WTC11 (cell line): ENCODE measurements at regions not wholly inside any gene's neighbourhood (a gene's known extent, or its start where the extent isn't known, plus 50 kb on each side); places are given as distances from the start of the nearest gene placed in this dataset.

Experiments
- ATAC-seq: fragments of 200-7000 bp; cut with Tn5 transposase; 2 replicates; pipeline ENCODE4 v1.10.0; 2021; ENCODE audit warnings: mild to moderate bottlenecking, moderate library complexity
- CTCF ChIA-PET: fragments of 300-600 bp; sonication (Branson Sonifier 250); formaldehyde crosslinking; loops from one replicate; lab custom pipeline; 2021; ENCODE audit warnings: antibody characterized with exemption; lab: Charles Lee
- POLR2A ChIA-PET: fragments of 350-600 bp; sonication (Branson Sonifier 250); formaldehyde crosslinking; loops from one replicate; lab custom pipeline; 2021; ENCODE audit warnings: antibody characterized with exemption; lab: Charles Lee
- DNase-seq: peaks from one replicate; pipeline ENCODE4 v3.0.0; 2021; ENCODE audit warnings: low spot score
- H3K27ac Mint-ChIP-seq: 2 replicates; pipeline ENCODE4 v1.8.0; 2021; ENCODE audit warnings: mixed read lengths
- H3K27me3 Mint-ChIP-seq: 2 replicates; pipeline ENCODE4 v1.8.0; 2021; ENCODE audit warnings: low read depth, mild to moderate bottlenecking, moderate library complexity, mixed read lengths
- H3K36me3 Mint-ChIP-seq: 2 replicates; pipeline ENCODE4 v1.8.0; 2021; ENCODE audit warnings: mixed read lengths
- H3K4me1 Mint-ChIP-seq: 2 replicates; pipeline ENCODE4 v1.8.0; 2022; ENCODE audit warnings: mixed read lengths
- H3K4me3 Mint-ChIP-seq: 2 replicates; pipeline ENCODE4 v1.8.0; 2021; ENCODE audit warnings: mild to moderate bottlenecking, moderate library complexity, mixed read lengths
- H3K9me3 Mint-ChIP-seq: 2 replicates; pipeline ENCODE4 v1.8.0; 2021; ENCODE audit warnings: mixed read lengths
- ARID4B ChIP-seq: sonication (generic); formaldehyde crosslinking; IDR thresholded peaks from 2 replicates; pipeline ENCODE4 v1.8.0; 2023; ENCODE audit warnings: missing genetic modification reagents, mild to moderate bottlenecking, borderline replicate concordance
- E2F1 ChIP-seq: sonication (generic); formaldehyde crosslinking; IDR thresholded peaks from 2 replicates; pipeline ENCODE4 v1.8.0; 2022; ENCODE audit warnings: mild to moderate bottlenecking, missing genetic modification reagents
- FOXK1 ChIP-seq: sonication (generic); formaldehyde crosslinking; IDR thresholded peaks from 2 replicates; pipeline ENCODE4 v1.8.0; 2022; ENCODE audit warnings: mild to moderate bottlenecking, moderate library complexity, missing genetic modification reagents
- HMGA2 ChIP-seq: fragments of 250-450 bp; sonication (Bioruptor Pico); IDR thresholded peaks from 2 replicates; pipeline ENCODE4 v1.4.0; 2021; ENCODE audit warnings: mild to moderate bottlenecking, moderate library complexity
- NR2C2 ChIP-seq: sonication (generic); formaldehyde crosslinking; IDR thresholded peaks from 2 replicates; pipeline ENCODE4 v1.8.0; 2022; ENCODE audit warnings: mild to moderate bottlenecking, missing genetic modification reagents
- PRRX2 ChIP-seq: fragments of 250-450 bp; sonication (Bioruptor Pico); IDR thresholded peaks from 2 replicates; pipeline ENCODE4 v1.8.0; 2021; ENCODE audit warnings: mild to moderate bottlenecking
- SOX15 ChIP-seq: fragments of 250-450 bp; sonication (Bioruptor Pico); IDR thresholded peaks from 2 replicates; pipeline ENCODE4 v1.9.0; 2021; ENCODE audit warnings: mild to moderate bottlenecking
- SP1 ChIP-seq: sonication (generic); formaldehyde crosslinking; conservative IDR thresholded peaks from 2 replicates; pipeline ENCODE4 v1.8.1; 2022; ENCODE audit warnings: missing genetic modification reagents
- TCF7 ChIP-seq: sonication (generic); formaldehyde crosslinking; IDR thresholded peaks from 2 replicates; pipeline ENCODE4 v1.8.0; 2022; ENCODE audit warnings: mild to moderate bottlenecking, low read depth, missing genetic modification reagents, moderate library complexity
- TEAD4 ChIP-seq: sonication (generic); formaldehyde crosslinking; IDR thresholded peaks from 2 replicates; pipeline ENCODE4 v1.8.0; 2022; ENCODE audit warnings: mild to moderate bottlenecking, missing genetic modification reagents
- ZMAT4 ChIP-seq: fragments of 250-450 bp; sonication (Bioruptor Pico); IDR thresholded peaks from 2 replicates; pipeline ENCODE4 v1.9.0; 2021; ENCODE audit warnings: mild to moderate bottlenecking
- ZNF219 ChIP-seq: sonication (generic); formaldehyde crosslinking; IDR thresholded peaks from 2 replicates; pipeline ENCODE4 v1.8.0; 2023; ENCODE audit warnings: missing genetic modification reagents, mild to moderate bottlenecking, borderline replicate concordance
- ZNF396 ChIP-seq: fragments of 250-450 bp; sonication (Bioruptor Pico); IDR thresholded peaks from 2 replicates; pipeline ENCODE4 v1.8.0; 2021; ENCODE audit warnings: mild to moderate bottlenecking, moderate library complexity, borderline replicate concordance
- ZNF423 ChIP-seq: fragments of 250-450 bp; sonication (Bioruptor Pico); IDR thresholded peaks from 2 replicates; pipeline ENCODE4 v2.1.2; 2022; ENCODE audit warnings: mild to moderate bottlenecking, moderate library complexity
- ZNF671 ChIP-seq: fragments of 250-450 bp; sonication (Bioruptor Pico); IDR thresholded peaks from 2 replicates; pipeline ENCODE4 v1.8.0; 2021; ENCODE audit warnings: mild to moderate bottlenecking
- TF ChIP-seq, protein P1 (sequence below): sonication (generic); formaldehyde crosslinking; IDR thresholded peaks from 2 replicates; pipeline ENCODE4 v1.8.0; 2022; ENCODE audit warnings: mild to moderate bottlenecking, missing genetic modification reagents
- TF ChIP-seq, protein P2 (sequence below): fragments of 250-450 bp; sonication (Bioruptor Pico); IDR thresholded peaks from 2 replicates; pipeline ENCODE4 v1.8.0; 2021; ENCODE audit warnings: mild to moderate bottlenecking
- TF ChIP-seq, protein P3 (sequence below): sonication (generic); formaldehyde crosslinking; IDR thresholded peaks from 2 replicates; pipeline ENCODE4 v1.8.0; 2022; ENCODE audit warnings: mild to moderate bottlenecking, missing genetic modification reagents

DNA sequence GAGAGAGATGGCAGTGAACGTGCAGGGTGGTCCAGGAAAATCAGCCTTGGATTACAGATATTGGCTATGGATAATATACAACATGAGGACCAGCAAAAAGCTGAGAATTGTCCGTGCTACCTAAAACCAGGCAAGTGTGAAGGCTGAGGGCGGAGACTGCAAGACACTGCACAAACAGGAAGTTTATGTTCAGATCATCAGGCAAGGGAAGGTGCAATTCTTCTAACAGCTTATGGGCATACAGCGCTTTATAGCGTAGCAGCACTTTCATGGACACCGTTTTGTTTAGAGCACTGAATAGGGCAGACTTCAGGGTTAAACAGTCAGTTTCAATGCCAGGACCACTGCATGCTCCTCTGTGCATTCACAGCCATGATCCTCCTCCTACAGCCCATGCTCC, 93.1 kb upstream of the TMEM45B start:
- no peaks in the 10 kb centered on the region for H3K4me1 Mint-ChIP-seq
- ChIA-PET CTCF (interaction anchor here (1.6 kb wide), 1 partner anchor 27 kb away, joined by 5 read pairs; no protein-coding TSS in a partner anchor), POLR2A (no interaction called here)
- ATAC-seq (no peak), DNase-seq (no peak)
- H3K36me3 Mint-ChIP-seq, result no peaks in the 10 kb centered on the region
- H3K27ac Mint-ChIP-seq, result no peak overlapping the region
- TF ChIP-seq ZMAT4 (CRISPR knock-in tag) (no peak), TCF7 (no peak), ZNF219 (CRISPR knock-in tag) (no peak), ARID4B (CRISPR knock-in tag) (no peak), NR2C2 (CRISPR knock-in tag) (no peak), PRRX2 (CRISPR knock-in tag) (no peak)
- no peaks in the 10 kb centered on the region; the same call in 1 of the 2 replicates for H3K27me3 Mint-ChIP-seq
- H3K4me3 Mint-ChIP-seq, result no peak overlapping the region
- H3K9me3 Mint-ChIP-seq, result no peaks in the 10 kb centered on the region

- CTCF ChIA-PET, result interaction anchor here (1.6 kb wide), 1 partner anchor 28 kb away, joined by 5 read pairs; no protein-coding TSS in a partner anchor
- POLR2A ChIA-PET, result no interaction called here
- no peak for TF ChIP-seq ZNF396
- TF ChIP-seq SP1 (CRISPR knock-in tag), result no peak
- no peak for TF ChIP-seq E2F1 (CRISPR knock-in tag)
- no peak for TF ChIP-seq ZNF671 (CRISPR knock-in tag)
- TF ChIP-seq, protein P1, sequence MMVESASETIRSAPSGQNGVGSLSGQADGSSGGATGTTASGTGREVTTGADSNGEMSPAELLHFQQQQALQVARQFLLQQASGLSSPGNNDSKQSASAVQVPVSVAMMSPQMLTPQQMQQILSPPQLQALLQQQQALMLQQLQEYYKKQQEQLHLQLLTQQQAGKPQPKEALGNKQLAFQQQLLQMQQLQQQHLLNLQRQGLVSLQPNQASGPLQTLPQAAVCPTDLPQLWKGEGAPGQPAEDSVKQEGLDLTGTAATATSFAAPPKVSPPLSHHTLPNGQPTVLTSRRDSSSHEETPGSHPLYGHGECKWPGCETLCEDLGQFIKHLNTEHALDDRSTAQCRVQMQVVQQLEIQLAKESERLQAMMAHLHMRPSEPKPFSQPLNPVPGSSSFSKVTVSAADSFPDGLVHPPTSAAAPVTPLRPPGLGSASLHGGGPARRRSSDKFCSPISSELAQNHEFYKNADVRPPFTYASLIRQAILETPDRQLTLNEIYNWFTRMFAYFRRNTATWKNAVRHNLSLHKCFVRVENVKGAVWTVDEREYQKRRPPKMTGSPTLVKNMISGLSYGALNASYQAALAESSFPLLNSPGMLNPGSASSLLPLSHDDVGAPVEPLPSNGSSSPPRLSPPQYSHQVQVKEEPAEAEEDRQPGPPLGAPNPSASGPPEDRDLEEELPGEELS (CRISPR knock-in tag), result no peak
- no peak for TF ChIP-seq TEAD4
- Mint-ChIP-seq H3K9me3 (no peaks in the 10 kb centered on the region), H3K27me3 (no peaks in the 10 kb centered on the region; the same call in 1 of the 2 replicates), H3K36me3 (no peaks in the 10 kb centered on the region), H3K27ac (no peak overlapping the region), H3K4me1 (no peaks in the 10 kb centered on the region), H3K4me3 (no peak overlapping the region)
- ATAC-seq (no peak), DNase-seq (no peak)
Observed at GRCh38 chr11:129723146-129723760, 92.4 kb upstream of the TMEM45B start.

DNA sequence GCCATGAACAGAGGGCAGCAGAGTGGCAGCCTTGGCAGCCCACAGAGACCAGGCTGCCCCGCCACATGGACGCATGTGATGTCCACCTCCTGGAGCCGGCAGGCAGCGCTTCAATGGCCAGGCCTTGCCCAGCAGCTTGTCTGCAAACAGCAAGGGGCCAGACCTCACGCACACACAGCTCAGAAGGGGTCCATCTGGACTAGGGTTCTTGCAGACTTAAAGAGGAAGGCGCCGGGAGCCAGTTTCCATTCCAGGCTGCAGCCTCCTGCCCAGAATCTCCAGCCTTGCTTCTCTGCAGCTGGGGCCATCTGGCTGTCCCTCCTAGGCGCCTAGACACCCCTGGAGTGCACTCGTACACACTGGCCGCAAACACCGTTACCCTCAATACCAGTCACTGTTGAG, 91.9 kb upstream of the TMEM45B start:
- Mint-ChIP-seq H3K36me3 (no peaks in the 10 kb centered on the region), H3K27me3 (no peaks in the 10 kb centered on the region; the same call in 1 of the 2 replicates), H3K4me1 (no peaks in the 10 kb centered on the region), H3K27ac (no peak overlapping the region), H3K9me3 (no peaks in the 10 kb centered on the region), H3K4me3 (no peak overlapping the region)
- POLR2A ChIA-PET, result no interaction called here
- ATAC-seq (no peak), DNase-seq (no peak)
- CTCF ChIA-PET, result interaction anchor here (1.6 kb wide), 1 partner anchor 29 kb away, joined by 5 read pairs; no protein-coding TSS in a partner anchor
- TF ChIP-seq TCF7 (no peak), ZNF396 (no peak), ZNF423 (CRISPR knock-in tag) (no peak), FOXK1 (no peak), SOX15 (CRISPR knock-in tag) (no peak), HMGA2 (CRISPR knock-in tag) (no peak)
- TF ChIP-seq, protein P2, sequence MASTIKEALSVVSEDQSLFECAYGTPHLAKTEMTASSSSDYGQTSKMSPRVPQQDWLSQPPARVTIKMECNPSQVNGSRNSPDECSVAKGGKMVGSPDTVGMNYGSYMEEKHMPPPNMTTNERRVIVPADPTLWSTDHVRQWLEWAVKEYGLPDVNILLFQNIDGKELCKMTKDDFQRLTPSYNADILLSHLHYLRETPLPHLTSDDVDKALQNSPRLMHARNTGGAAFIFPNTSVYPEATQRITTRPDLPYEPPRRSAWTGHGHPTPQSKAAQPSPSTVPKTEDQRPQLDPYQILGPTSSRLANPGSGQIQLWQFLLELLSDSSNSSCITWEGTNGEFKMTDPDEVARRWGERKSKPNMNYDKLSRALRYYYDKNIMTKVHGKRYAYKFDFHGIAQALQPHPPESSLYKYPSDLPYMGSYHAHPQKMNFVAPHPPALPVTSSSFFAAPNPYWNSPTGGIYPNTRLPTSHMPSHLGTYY (CRISPR knock-in tag), result no peak
- TF ChIP-seq, protein P1 (CRISPR knock-in tag), result no peak
- TF ChIP-seq, protein P3, sequence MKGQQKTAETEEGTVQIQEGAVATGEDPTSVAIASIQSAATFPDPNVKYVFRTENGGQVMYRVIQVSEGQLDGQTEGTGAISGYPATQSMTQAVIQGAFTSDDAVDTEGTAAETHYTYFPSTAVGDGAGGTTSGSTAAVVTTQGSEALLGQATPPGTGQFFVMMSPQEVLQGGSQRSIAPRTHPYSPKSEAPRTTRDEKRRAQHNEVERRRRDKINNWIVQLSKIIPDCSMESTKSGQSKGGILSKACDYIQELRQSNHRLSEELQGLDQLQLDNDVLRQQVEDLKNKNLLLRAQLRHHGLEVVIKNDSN (CRISPR knock-in tag), result no peak
